SK-N-SH (cell line): ENCODE measurements at regions not wholly inside any gene's neighbourhood (a gene's known extent, or its start where the extent isn't known, plus 50 kb on each side); places are given as distances from the start of the nearest gene placed in this dataset.

ENCODE experiments used
- CTCF ChIA-PET: fragments of 300-600, 350-600 bp; formaldehyde crosslinking; extraction: SDS; loops from one replicate; lab custom pipeline; 2021; lab: Yijun Ruan, JAX
- POLR2A ChIA-PET: fragments of 350-600 bp; sonication (Branson Sonifier 250); formaldehyde crosslinking; extraction: SDS; loops from one replicate; lab custom pipeline; 2020; ENCODE audit warnings: antibody characterized with exemption, inconsistent platforms; lab: Yijun Ruan, JAX
- DNase-seq: peaks from one replicate; pipeline ENCODE4 v3.0.0; 2012
- H2AFZ ChIP-seq: fragments of 200-600 bp; sonication (generic); 2 replicates; pipeline ENCODE4 v1.8.1; 2016; ENCODE audit warnings: antibody characterized with exemption, mild to moderate bottlenecking, low read depth
- H3F3A ChIP-seq: fragments of 200-600 bp; sonication (generic); replicated peaks from 2 replicates; pipeline ENCODE3; 2016; ENCODE audit warnings: antibody characterized with exemption, mild to moderate bottlenecking; ENCODE audit not compliant: insufficient read depth
- H3K27ac ChIP-seq, 2 experiments: fragments of 200-500 bp in 1 of 2; fragments of 200-600 bp in 1 of 2; sonication (Bioruptor generic) in 1 of 2; sonication (generic), shearing (Covaris generic) in 1 of 2; 2 replicates each; pipeline versions ENCODE4 v1.5.1 to v1.6.1; 2014 to 2016; ENCODE audit warnings: low read depth in 2 of 2, inconsistent platforms in 1 of 2, low read length in 1 of 2, mild to moderate bottlenecking in 1 of 2, mixed read lengths in 1 of 2
- H3K27me3 ChIP-seq: fragments of 200-600 bp; sonication (generic), shearing (Covaris generic); 2 replicates; pipeline ENCODE4 v1.6.1; 2016; ENCODE audit warnings: mixed run types; ENCODE audit not compliant: insufficient read depth
- H3K36me3 ChIP-seq, 2 experiments: fragments of 200-500 bp in 1 of 2; fragments of 200-600 bp in 1 of 2; sonication (Bioruptor generic) in 1 of 2; sonication (generic) in 1 of 2; replicated peaks in 1 of 2; 2 replicates each; pipeline versions ENCODE3 to v1.5.1; 2014 to 2016; ENCODE audit warnings: low read length in 1 of 2, mild to moderate bottlenecking in 1 of 2; ENCODE audit not compliant: insufficient read depth in 2 of 2, control insufficient read depth in 1 of 2
- H3K4me1 ChIP-seq, 2 experiments: fragments of 200-500 bp in 1 of 2; fragments of 200-600 bp in 1 of 2; sonication (Bioruptor generic) in 1 of 2; sonication (generic), shearing (Covaris generic) in 1 of 2; 2 replicates each; pipeline versions ENCODE4 v1.5.1 to v1.6.1; 2014 to 2016; ENCODE audit warnings: low read depth in 1 of 2, low read length in 1 of 2, mixed run types in 1 of 2; ENCODE audit not compliant: insufficient read depth in 2 of 2, control insufficient read depth in 1 of 2
- H3K4me2 ChIP-seq: fragments of 200-600 bp; sonication (generic), shearing (Covaris generic); 2 replicates; pipeline ENCODE4 v1.6.1; 2017; ENCODE audit warnings: mixed run types
- H3K4me3 ChIP-seq, 2 experiments: fragments of 200-500 bp in 1 of 2; fragments of 200-600 bp in 1 of 2; sonication (Bioruptor generic) in 1 of 2; sonication (generic), shearing (Covaris generic) in 1 of 2; 2 replicates each; pipeline versions ENCODE4 v1.5.1 to v1.8.1; 2014 to 2016; ENCODE audit warnings: low read depth in 2 of 2, inconsistent platforms in 1 of 2, low read length in 1 of 2, mild to moderate bottlenecking in 1 of 2, mixed read lengths in 1 of 2, moderate library complexity in 1 of 2
- H3K79me2 ChIP-seq: fragments of 200-600 bp; sonication (generic); 2 replicates; pipeline ENCODE4 v1.8.1; 2017; ENCODE audit warnings: mild to moderate bottlenecking; ENCODE audit not compliant: insufficient read depth
- H3K9ac ChIP-seq: fragments of 200-600 bp; sonication (generic); 2 replicates; pipeline ENCODE4 v1.6.1; 2017; ENCODE audit warnings: mixed run types
- H3K9me2 ChIP-seq: fragments of 200-600 bp; sonication (generic); 2 replicates; pipeline ENCODE4 v1.6.1; 2017; ENCODE audit warnings: mixed run types
- H3K9me3 ChIP-seq: fragments of 200-600 bp; sonication (generic); 2 replicates; pipeline ENCODE4 v1.6.1; 2017; ENCODE audit warnings: mixed run types, mild to moderate bottlenecking, moderate library complexity
- H4K20me1 ChIP-seq: fragments of 200-600 bp; sonication (generic); 2 replicates; pipeline ENCODE4 v1.6.1; 2017; ENCODE audit warnings: mild to moderate bottlenecking, mixed run types; ENCODE audit not compliant: insufficient read depth
- CHD2 ChIP-seq: fragments of 150-350 bp; IDR thresholded peaks from 2 replicates; pipeline ENCODE4 v1.6.1; 2018; ENCODE audit warnings: low read length; ENCODE audit not compliant: partially characterized antibody
- EP300 ChIP-seq, 2 experiments: IDR thresholded peaks; 2 replicates each; pipeline versions ENCODE4 v1.4.0 to v1.6.1; 2012; ENCODE audit warnings: borderline replicate concordance in 1 of 2, low read depth in 1 of 2, low read length in 1 of 2
- EZH2phosphoT487 ChIP-seq: fragments of 200-600 bp; sonication (generic); IDR thresholded peaks from 2 replicates; pipeline ENCODE4 v1.6.1; 2017; ENCODE audit warnings: low read depth, mixed run types, mild to moderate bottlenecking, antibody characterized with exemption, moderate library complexity, borderline replicate concordance
- GABPA ChIP-seq: IDR thresholded peaks from 2 replicates; pipeline ENCODE4 v1.4.0; 2012; ENCODE audit warnings: low read depth, mild to moderate bottlenecking
- JUND ChIP-seq: IDR thresholded peaks from 2 replicates; pipeline ENCODE4 v1.4.0; 2012
- MXI1 ChIP-seq: IDR thresholded peaks from 2 replicates; pipeline ENCODE4 v1.6.1; 2012; ENCODE audit warnings: mild to moderate bottlenecking, low read depth, low read length, improper control_type of control experiment
- NRF1 ChIP-seq: IDR thresholded peaks from 2 replicates; pipeline ENCODE4 v1.6.1; 2012; ENCODE audit warnings: low read depth, mild to moderate bottlenecking, low read length
- POLR2AphosphoS5 ChIP-seq: IDR thresholded peaks from 2 replicates; pipeline ENCODE4 v1.6.1; 2012; ENCODE audit warnings: low read depth, low read length
- RAD21 ChIP-seq: IDR thresholded peaks from 2 replicates; pipeline ENCODE4 v1.6.1; 2012; ENCODE audit warnings: mild to moderate bottlenecking, low read length
- RXRA ChIP-seq: IDR thresholded peaks from 2 replicates; pipeline ENCODE4 v1.4.0; 2012; ENCODE audit warnings: low read depth, mild to moderate bottlenecking, borderline replicate concordance
- SIN3A ChIP-seq: IDR thresholded peaks from 2 replicates; pipeline ENCODE4 v1.6.1; 2012; ENCODE audit warnings: low read depth, mild to moderate bottlenecking, low read length, moderate library complexity, borderline replicate concordance
- SMC3 ChIP-seq: IDR thresholded peaks from 2 replicates; pipeline ENCODE4 v1.6.1; 2012; ENCODE audit warnings: low read depth, low read length, improper control_type of control experiment
- WGBS: methylation state at CpG from one replicate; pipeline ENCODE4 v1.1.6; 2017; ENCODE audit warnings: low lambda C conversion rate; 5-methylcytosine and 5-hydroxymethylcytosine counted together
- TF ChIP-seq, protein P1 (sequence below): IDR thresholded peaks from 2 replicates; pipeline ENCODE4 v1.4.0; 2012; ENCODE audit warnings: low read depth, borderline replicate concordance
- TF ChIP-seq, protein P2 (sequence below): IDR thresholded peaks from 2 replicates; pipeline ENCODE4 v1.6.1; 2012; ENCODE audit warnings: mild to moderate bottlenecking, low read depth, low read length, moderate library complexity
- TF ChIP-seq, protein P3 (sequence below): fragments of 150-350 bp; IDR thresholded peaks from 2 replicates; pipeline ENCODE4 v1.6.1; 2016; ENCODE audit warnings: mild to moderate bottlenecking, low read depth, low read length
- TF ChIP-seq, protein P4 (sequence below): IDR thresholded peaks from 2 replicates; pipeline ENCODE4 v1.4.0; 2012; ENCODE audit warnings: low read depth
- TF ChIP-seq, protein P5 (sequence below): fragments of 150-350 bp; IDR thresholded peaks from 2 replicates; pipeline ENCODE4 v1.6.1; 2017; ENCODE audit warnings: antibody characterized with exemption, low read length, low read depth, borderline replicate concordance
- TF ChIP-seq, protein P6 (sequence below): fragments of 200-600 bp; sonication (generic); IDR thresholded peaks from 2 replicates; pipeline ENCODE4 v1.6.1; 2017; ENCODE audit warnings: antibody characterized with exemption, mild to moderate bottlenecking, moderate library complexity

DNA sequence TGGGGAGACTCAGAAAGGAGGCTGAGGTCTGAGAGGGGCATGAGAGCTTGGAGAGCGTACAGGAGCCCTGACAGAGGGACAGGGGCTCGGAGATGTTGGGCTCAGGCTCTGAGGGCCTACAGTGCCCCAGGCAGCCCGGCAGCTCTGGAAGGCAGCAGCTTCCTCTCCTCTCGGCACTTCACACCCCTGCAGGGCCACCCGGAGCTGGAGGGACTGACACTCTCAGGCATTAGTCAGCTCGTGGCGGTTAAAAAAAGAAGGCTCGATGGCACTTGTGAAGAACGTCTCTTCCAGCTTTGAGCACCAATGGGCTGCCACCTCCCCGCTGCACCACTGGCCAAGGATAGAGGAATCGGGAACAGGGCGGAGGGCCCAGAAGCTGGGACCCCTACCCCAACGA lies 62.6 kb upstream of the SIRPA start:
- Histone ChIP-seq H3K4me3 (no peak overlapping the region), H2AFZ (no peak overlapping the region), H3K27ac (no peak overlapping the region), H3K9me2 (no peaks in the 10 kb centered on the region), H3K9ac (no peak overlapping the region), H4K20me1 (no peaks in the 10 kb centered on the region), H3K79me2 (no peaks in the 10 kb centered on the region), H3K27me3 (no peaks in the 10 kb centered on the region), H3K9me3 (no peaks in the 10 kb centered on the region), H3K36me3 (no peaks in the 10 kb centered on the region), H3K4me2 (no peak overlapping the region), H3F3A (peaks cover 7% of the 10 kb centered on the region), H3K4me1 (peaks cover 8 to 12% of the 10 kb centered on the region in 2 experiments; a peak in 2 of 4 replicates)
- POLR2A ChIA-PET, result no interaction called here
- WGBS, result 82% methylated on average over 10 of the region's 13 CpGs
- DNase-seq, result no peak
- TF ChIP-seq RAD21, result no peak
- TF ChIP-seq, protein P1, sequence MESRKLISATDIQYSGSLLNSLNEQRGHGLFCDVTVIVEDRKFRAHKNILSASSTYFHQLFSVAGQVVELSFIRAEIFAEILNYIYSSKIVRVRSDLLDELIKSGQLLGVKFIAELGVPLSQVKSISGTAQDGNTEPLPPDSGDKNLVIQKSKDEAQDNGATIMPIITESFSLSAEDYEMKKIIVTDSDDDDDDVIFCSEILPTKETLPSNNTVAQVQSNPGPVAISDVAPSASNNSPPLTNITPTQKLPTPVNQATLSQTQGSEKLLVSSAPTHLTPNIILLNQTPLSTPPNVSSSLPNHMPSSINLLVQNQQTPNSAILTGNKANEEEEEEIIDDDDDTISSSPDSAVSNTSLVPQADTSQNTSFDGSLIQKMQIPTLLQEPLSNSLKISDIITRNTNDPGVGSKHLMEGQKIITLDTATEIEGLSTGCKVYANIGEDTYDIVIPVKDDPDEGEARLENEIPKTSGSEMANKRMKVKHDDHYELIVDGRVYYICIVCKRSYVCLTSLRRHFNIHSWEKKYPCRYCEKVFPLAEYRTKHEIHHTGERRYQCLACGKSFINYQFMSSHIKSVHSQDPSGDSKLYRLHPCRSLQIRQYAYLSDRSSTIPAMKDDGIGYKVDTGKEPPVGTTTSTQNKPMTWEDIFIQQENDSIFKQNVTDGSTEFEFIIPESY, result no peak
- CTCF ChIA-PET, result interaction anchor here (0.6 to 0.8 kb wide), 2 partner anchors 9 to 29 kb away, joined by 3 read pairs; no protein-coding TSS in a partner anchor

DNA sequence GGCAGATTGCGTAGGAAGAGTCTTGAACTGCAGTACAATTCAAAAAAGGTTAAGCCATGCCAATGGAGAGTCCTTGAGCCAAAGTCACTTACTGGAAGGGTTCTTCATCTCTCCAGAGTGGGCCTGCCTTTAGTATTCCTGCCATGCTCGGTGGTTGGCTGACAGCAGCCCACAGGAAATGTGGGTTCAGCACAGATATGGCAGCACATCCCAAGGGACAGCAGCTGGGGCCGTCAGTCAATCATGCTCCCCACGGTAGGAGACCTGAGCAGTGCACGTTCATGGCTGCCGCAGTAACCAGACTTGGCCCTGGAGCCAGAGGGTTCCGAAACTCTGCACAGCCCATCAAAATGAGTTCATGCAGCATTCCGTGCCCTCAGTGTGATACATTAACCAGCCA lies 63.6 kb upstream of the SIRPA start:
- Histone ChIP-seq H4K20me1 (no peaks in the 10 kb centered on the region), H3K36me3 (no peaks in the 10 kb centered on the region), H3K27me3 (no peaks in the 10 kb centered on the region), H3F3A (peaks cover 7% of the 10 kb centered on the region), H3K4me2 (no peak overlapping the region), H3K9ac (no peak overlapping the region), H3K4me1 (peaks cover 8 to 12% of the 10 kb centered on the region in 2 experiments; a peak in 2 of 4 replicates), H3K9me3 (no peaks in the 10 kb centered on the region), H2AFZ (no peak overlapping the region), H3K9me2 (no peaks in the 10 kb centered on the region), H3K4me3 (no peak overlapping the region), H3K27ac (no peak overlapping the region), H3K79me2 (no peaks in the 10 kb centered on the region)
- POLR2A ChIA-PET, result no interaction called here
- DNase-seq, result no peak
- 92% methylated on average over 8 of the region's 8 CpGs for WGBS
- CTCF ChIA-PET, result interaction anchor here (2.2 kb wide), 1 partner anchor 29 kb away, joined by 7 read pairs; no protein-coding TSS in a partner anchor
- TF ChIP-seq, protein P2, sequence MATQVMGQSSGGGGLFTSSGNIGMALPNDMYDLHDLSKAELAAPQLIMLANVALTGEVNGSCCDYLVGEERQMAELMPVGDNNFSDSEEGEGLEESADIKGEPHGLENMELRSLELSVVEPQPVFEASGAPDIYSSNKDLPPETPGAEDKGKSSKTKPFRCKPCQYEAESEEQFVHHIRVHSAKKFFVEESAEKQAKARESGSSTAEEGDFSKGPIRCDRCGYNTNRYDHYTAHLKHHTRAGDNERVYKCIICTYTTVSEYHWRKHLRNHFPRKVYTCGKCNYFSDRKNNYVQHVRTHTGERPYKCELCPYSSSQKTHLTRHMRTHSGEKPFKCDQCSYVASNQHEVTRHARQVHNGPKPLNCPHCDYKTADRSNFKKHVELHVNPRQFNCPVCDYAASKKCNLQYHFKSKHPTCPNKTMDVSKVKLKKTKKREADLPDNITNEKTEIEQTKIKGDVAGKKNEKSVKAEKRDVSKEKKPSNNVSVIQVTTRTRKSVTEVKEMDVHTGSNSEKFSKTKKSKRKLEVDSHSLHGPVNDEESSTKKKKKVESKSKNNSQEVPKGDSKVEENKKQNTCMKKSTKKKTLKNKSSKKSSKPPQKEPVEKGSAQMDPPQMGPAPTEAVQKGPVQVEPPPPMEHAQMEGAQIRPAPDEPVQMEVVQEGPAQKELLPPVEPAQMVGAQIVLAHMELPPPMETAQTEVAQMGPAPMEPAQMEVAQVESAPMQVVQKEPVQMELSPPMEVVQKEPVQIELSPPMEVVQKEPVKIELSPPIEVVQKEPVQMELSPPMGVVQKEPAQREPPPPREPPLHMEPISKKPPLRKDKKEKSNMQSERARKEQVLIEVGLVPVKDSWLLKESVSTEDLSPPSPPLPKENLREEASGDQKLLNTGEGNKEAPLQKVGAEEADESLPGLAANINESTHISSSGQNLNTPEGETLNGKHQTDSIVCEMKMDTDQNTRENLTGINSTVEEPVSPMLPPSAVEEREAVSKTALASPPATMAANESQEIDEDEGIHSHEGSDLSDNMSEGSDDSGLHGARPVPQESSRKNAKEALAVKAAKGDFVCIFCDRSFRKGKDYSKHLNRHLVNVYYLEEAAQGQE, result no peak
- TF ChIP-seq, protein P3, sequence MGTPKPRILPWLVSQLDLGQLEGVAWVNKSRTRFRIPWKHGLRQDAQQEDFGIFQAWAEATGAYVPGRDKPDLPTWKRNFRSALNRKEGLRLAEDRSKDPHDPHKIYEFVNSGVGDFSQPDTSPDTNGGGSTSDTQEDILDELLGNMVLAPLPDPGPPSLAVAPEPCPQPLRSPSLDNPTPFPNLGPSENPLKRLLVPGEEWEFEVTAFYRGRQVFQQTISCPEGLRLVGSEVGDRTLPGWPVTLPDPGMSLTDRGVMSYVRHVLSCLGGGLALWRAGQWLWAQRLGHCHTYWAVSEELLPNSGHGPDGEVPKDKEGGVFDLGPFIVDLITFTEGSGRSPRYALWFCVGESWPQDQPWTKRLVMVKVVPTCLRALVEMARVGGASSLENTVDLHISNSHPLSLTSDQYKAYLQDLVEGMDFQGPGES, result no peak
- TF ChIP-seq, protein P4, sequence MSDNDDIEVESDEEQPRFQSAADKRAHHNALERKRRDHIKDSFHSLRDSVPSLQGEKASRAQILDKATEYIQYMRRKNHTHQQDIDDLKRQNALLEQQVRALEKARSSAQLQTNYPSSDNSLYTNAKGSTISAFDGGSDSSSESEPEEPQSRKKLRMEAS, result no peak
- TF ChIP-seq NRF1, result no peak
- TF ChIP-seq SIN3A, result no peak
- no peak for TF ChIP-seq GABPA
- no peak for TF ChIP-seq SMC3
- TF ChIP-seq MXI1, result no peak
- no peak for TF ChIP-seq RXRA
- no peak for TF ChIP-seq JUND
- TF ChIP-seq, protein P5, sequence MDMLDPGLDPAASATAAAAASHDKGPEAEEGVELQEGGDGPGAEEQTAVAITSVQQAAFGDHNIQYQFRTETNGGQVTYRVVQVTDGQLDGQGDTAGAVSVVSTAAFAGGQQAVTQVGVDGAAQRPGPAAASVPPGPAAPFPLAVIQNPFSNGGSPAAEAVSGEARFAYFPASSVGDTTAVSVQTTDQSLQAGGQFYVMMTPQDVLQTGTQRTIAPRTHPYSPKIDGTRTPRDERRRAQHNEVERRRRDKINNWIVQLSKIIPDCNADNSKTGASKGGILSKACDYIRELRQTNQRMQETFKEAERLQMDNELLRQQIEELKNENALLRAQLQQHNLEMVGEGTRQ, result no peak
- TF ChIP-seq POLR2AphosphoS5, result no peak
- TF ChIP-seq, protein P6, sequence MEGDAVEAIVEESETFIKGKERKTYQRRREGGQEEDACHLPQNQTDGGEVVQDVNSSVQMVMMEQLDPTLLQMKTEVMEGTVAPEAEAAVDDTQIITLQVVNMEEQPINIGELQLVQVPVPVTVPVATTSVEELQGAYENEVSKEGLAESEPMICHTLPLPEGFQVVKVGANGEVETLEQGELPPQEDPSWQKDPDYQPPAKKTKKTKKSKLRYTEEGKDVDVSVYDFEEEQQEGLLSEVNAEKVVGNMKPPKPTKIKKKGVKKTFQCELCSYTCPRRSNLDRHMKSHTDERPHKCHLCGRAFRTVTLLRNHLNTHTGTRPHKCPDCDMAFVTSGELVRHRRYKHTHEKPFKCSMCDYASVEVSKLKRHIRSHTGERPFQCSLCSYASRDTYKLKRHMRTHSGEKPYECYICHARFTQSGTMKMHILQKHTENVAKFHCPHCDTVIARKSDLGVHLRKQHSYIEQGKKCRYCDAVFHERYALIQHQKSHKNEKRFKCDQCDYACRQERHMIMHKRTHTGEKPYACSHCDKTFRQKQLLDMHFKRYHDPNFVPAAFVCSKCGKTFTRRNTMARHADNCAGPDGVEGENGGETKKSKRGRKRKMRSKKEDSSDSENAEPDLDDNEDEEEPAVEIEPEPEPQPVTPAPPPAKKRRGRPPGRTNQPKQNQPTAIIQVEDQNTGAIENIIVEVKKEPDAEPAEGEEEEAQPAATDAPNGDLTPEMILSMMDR, result no peak
- TF ChIP-seq EZH2phosphoT487, result no peak
- TF ChIP-seq CHD2, result no peak
- TF ChIP-seq EP300 (IDR thresholded peaks at IDR 0.05; ENCODE audit: borderline replicate concordance in 1 of 2, low read depth in 1 of 2, low read length in 1 of 2), result no peak
